Cerebellar nuclear complex (tissue), 1 donor: ENCODE measurements at regions not wholly inside any gene's neighbourhood (a gene's known extent, or its start where the extent isn't known, plus 50 kb on each side); places are given as distances from the start of the nearest gene placed in this dataset.

Source experiments
- DNase-seq, 2 experiments: peaks; one replicate each; lab custom pipeline; 2025; lab: John Stamatoyannopoulos, UW

DNA sequence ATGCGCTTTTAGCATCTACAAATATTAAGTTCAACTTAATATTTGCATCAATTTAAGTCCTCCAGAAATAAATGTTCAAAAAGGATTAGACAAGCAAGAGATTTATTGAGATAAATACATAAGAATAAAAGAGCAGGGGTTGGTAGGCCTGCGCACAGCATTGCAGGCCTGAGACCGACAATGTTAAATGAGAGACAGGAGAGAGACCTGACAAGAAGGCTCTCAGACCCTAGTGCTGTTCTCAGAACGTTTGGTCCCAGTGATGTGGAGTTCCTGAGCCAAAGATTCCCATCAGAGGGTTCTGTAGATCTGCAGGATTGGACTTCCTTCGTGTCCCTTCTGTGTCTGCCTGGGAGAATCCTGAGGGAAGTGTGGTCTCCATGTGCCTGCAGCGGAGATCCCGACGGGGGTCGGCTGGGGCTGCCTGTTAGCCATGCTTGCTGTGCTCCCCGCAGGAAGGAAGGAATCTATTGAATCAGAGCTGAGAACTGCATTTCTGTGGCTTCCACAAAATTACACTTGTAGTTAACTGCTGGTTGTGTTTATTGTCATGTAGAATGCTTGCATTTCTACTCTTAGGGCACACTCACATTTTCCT is 369.9 kb upstream of the SLC10A2 start:
- no peak for DNase-seq

DNA sequence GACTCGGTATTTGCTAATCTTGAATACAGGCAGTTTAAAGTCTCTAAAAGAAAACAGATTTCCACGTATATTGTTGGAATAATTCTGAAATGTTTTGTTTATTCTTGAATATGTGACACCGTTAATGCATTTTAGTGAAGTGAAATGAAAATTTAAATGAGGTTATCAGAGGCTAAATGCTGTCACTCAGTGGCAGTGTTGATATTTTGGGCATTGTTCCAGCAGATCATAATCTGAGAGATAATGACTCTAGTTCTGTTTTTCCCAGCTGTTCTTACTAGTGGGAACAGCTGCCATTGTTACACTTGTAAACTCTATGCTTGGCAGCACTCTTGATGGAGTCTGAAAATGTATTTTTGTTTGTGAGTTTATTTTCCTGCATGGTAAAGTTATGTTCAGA is 365.6 kb upstream of the SLC10A2 start:
- DNase-seq = no peak

- DNase-seq = no peak
These were observed 364.2 kb upstream of the SLC10A2 start for GRCh38 chr13:103430368-103430767.

GRCh38 chr13:103410002-103410401 is 343.8 kb upstream of the SLC10A2 start:
- DNase-seq = no peak

DNA sequence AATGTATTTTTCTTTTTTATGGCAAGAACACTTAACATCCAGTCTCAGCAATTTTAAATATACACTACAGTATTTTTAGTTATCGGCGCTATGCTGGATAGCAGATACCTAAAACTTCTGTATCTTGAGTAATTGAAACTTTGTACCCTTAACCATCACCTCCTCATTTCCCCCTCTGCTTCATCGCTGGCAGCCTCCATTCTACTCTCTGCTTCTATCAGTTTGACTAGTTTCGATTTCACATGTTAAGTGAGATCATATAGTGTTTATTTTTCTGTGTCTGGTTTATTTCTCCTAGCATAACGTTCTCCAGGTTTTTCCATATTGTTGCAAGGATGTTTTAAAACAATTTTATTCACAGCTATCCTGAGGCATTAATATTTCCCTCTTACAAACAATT is 340.8 kb upstream of the SLC10A2 start:
- DNase-seq = no peak

- DNase-seq = no peak
These were observed 339.1 kb upstream of the SLC10A2 start for GRCh38 chr13:103405297-103405696.

DNA sequence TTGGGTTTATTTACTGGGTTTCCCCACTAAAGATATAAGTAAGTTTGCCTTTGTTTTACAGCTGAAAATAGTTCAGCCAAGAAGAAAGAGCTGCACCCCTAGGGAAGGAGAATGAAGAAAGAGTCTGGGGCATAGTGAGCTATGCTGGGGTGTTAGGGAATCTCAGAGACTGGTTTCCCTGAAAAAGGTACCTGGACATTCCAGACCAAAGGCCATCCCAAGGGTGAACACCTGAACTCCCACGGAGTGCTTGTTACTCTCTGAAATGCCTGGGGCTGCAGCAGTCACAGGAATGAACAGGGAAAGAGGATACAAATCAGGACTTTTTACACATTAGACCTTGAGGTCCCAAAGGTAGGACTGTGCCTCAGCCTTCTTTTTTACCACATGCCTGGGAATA is 337.6 kb upstream of the SLC10A2 start:
- no peak for DNase-seq

- no peak for DNase-seq
These were observed 337.0 kb upstream of the SLC10A2 start for GRCh38 chr13:103403148-103403740.

GRCh38 chr13:103395139-103395538 is 328.9 kb upstream of the SLC10A2 start:
- no peak for DNase-seq

GRCh38 chr13:103394618-103395017 is 328.4 kb upstream of the SLC10A2 start:
- DNase-seq = no peak

DNA sequence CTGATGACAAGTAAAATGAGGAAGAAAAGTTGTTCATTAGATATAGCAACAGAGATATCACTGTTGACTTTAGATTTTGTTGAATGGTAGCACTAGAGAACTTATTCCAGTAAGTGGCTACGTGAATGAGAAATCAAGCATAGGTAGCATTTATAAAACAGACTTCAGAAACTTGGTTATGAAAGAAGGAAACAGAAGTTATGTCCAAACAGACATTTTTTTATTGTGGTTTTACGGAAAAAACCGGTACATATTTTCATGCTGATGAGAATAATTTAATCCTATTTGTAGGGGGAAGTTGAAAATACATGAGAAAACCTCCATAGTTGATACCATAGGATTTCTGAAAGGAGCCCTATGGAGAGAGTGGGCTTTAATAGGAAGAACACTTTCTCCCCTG is 325.7 kb upstream of the SLC10A2 start:
- no peak for DNase-seq

GRCh38 chr13:103388839-103389238 is 322.6 kb upstream of the SLC10A2 start:
- no peak for DNase-seq

- DNase-seq = no peak
These were observed 320.1 kb upstream of the SLC10A2 start for GRCh38 chr13:103386341-103386740.

GRCh38 chr13:103373916-103374315 is 307.7 kb upstream of the SLC10A2 start:
- DNase-seq = no peak

DNA sequence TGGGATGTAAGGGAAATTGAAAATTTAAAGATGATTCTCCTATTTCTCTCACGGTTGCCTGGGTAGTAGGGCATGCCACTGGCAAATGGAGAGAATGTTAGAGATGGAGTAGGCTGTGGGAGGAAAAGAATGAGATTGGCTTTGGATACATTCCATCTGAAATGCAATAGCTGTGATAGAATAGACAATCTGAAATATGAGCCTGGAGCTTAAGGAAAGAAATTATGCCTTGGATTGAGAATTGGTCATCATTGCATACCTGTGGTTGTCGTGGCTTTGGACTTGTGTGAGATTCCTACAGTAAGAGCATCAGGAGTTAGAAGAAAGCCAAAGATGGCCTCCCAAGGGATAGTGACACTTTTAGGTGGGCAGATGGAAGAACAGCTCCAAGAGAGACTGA is 305.1 kb upstream of the SLC10A2 start:
- no peak for DNase-seq

DNA sequence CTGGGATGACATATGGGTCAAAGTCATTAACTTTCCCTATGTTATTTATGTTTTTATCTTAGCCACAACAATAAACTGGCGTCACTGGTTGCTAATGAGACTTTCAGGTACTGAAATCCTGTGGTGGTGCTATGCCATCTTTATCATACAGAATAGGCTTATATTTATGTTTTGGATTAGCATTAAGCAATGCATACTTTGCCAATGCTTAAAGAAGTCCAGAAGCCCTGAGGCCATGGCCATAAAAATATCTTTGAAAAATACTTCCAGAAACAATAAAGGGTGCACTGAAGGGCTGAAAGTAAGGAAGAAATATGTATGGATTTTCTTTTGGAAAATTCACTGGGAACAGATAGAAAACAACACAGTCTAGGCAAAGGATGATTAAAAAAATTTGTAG is 304.6 kb upstream of the SLC10A2 start:
- DNase-seq = no peak

DNA sequence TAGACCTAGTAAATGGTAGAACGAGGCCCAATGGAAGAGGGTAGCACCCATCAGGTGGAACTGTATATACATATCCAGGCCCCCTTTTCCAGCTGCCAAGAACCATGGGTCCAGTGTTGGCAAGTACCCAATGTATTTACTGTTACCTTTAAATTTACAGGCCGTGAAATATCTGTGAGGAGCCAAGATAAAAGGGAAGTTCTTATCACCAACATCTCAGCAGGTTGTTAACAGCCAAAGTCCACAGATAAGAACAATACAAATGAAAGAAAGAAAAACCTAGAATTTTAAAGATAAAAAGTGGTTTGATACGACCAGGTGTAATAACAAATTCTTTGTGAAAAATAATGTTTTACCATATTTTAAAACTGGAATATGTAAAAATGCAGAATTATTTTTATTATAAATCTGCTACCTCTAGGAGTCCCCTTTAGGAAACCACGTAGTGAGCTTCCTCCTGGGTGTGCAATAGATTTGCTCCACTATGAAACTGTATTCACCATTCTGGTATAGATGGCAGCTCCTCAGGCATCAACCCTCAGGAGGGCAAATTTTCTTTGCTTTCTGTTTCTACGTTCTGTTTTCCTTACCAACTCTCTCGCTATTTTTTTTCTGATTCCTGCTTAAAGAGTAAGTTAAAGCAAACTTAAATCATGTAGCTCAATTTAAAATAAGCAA is 292.2 kb upstream of the SLC10A2 start:
- no peak for DNase-seq

GRCh38 chr13:103356226-103356864 is 290.1 kb upstream of the SLC10A2 start:
- no peak for DNase-seq

DNA sequence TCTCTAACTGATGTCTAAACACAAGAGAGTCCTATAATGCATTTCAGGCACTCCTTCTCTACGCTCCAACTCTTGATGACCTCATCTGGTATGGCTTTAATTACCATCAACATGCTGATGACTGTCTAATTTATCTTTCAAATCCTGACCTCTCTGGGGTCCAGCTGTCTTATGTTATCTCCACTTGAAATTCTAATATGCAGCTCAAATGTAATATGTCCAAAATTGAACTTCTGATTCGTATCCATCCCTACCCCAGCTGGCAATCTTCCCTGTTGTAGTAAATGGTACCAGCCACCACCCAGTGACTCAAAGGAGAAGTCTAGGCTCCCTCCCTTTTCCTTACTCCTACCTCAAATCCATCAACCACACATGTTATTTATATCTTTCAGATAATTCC is 288.0 kb upstream of the SLC10A2 start:
- no peak for DNase-seq

DNA sequence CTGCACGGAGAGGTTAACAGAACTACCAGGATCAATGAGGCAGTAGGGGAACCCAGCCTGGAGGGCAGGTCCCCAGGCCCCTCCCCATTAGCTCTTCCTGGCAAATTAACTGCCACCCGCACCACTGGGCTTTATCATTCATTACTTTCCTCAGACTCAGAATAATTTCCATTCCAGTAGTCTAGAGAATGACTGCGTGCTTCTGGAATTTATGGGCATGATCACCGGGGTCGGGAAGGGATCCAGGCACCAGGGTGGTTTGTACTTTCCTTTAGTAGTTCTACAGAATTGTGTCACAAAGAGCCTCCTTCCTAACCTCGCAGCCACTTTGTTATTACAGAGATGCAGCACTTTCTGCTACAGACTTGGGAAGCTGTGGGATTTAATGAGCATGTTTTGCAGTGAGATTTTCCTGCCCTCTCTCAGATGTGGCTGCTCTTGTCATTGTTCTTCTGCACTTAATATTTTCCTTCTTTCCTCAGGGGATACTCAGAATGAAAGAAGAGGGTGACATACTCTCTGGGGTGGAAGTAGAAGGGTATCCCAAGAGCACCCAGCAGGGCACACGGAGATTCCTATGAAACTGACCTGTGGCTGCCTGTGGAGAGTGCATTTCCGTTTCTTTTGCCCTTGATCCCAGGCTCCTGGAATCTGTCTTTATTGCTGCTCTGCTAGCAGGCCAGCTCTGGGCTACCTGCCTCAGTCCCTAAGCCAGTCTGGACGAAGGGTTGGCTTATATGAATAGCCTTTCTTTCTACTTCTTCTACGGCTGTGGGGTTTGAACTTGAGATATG is 285.0 kb upstream of the SLC10A2 start:
- DNase-seq = no peak

- no peak for DNase-seq
These were observed 283.9 kb upstream of the SLC10A2 start for GRCh38 chr13:103350147-103350546.

DNA sequence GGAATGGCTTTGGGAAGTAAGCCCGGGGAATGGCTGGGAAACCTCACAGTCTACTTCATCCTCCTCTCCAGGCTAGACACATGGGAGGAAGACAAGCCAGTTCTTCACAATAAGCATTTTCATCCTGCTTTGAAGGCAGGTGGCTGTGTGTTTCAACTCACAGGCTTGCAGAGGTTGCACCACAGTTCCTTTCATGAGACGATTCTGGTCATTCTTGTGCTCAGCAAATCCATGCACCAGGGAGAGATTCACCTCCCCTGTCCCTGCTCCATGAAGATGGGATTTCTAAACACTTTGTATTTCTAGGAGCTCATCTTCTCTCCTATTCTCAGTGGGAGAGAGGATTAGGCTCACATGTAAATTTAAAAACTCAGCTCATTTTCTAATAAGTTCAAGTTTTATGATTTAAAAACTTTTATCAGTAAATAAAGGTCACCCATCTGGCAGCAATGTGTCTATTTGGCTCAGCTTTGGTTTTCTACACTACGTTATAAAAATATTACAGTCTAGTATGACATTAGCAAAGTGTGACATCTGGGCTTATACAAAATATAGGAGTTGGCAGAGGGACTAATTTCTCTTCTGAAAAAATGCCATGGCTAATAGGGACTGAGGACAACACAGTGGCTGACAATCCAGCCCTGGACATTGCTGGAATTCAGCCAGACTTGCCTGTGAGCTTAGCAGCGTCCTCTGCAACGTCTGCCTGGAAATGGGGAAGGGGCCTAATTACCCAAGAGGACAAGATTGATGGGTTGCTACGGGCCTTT is 283.2 kb upstream of the SLC10A2 start:
- no peak for DNase-seq
